ENCODE measurements at regions not wholly inside any gene's neighbourhood (a gene's known extent, or its start where the extent isn't known, plus 50 kb on each side); places are given as distances from the start of the nearest gene placed in this dataset.

GRCh38 chr2:236998236-236998635 lies 87.5 kb upstream of the COPS8 start (continued):
- TF ChIP-seq SIN3A (conservative IDR thresholded peaks at IDR 0.05 in 1 of 2, IDR thresholded peaks at IDR 0.05 in 1 of 2; ENCODE audit: low read depth in 1 of 2, low read length in 2 of 2) (no peak), NANOG (IDR thresholded peaks at IDR 0.05; ENCODE audit: insufficient read depth, low read depth, low read length, poor library complexity, severe bottlenecking) (no peak)

Data from H1 (cell line).